Activated B cell treated with CpG ODN at 0.5 μM for 24 hours (primary cell): ENCODE measurements at regions not wholly inside any gene's neighbourhood (a gene's known extent, or its start where the extent isn't known, plus 50 kb on each side); places are given as distances from the start of the nearest gene placed in this dataset.
"Not testable (repeated sequence)": the region's sequence is repeated elsewhere in the genome, so short reads cannot be mapped to it uniquely, and the experiment has no call there.

Experiments used
- ATAC-seq: fragments of 200-7000 bp; cut with Tn5 transposase; one replicate; pipeline ENCODE4 v1.10.0; 2021; ENCODE audit warnings: low read depth, mild to moderate bottlenecking, moderate library complexity
- CTCF ChIA-PET: fragments of 350-600 bp; sonication (Branson Sonifier 250); formaldehyde crosslinking; loops from one replicate; lab custom pipeline; 2021; ENCODE audit warnings: antibody characterized with exemption; lab: Charles Lee
- POLR2A ChIA-PET: fragments of 350-600 bp; sonication (Branson Sonifier 250); formaldehyde crosslinking; loops from one replicate; lab custom pipeline; 2021; ENCODE audit warnings: antibody characterized with exemption; lab: Charles Lee
- DNase-seq: peaks from one replicate; pipeline ENCODE4 v3.0.0; 2022
- H3K27ac Mint-ChIP-seq: one replicate; pipeline ENCODE4 v1.8.0; 2020; ENCODE audit warnings: mixed read lengths
- H3K27me3 Mint-ChIP-seq: one replicate; pipeline ENCODE4 v1.8.0; 2021; ENCODE audit warnings: mixed read lengths
- H3K36me3 Mint-ChIP-seq: one replicate; pipeline ENCODE4 v1.8.0; 2021; ENCODE audit warnings: low read depth, mixed read lengths
- H3K4me1 Mint-ChIP-seq: one replicate; pipeline ENCODE4 v1.8.0; 2021; ENCODE audit warnings: mixed read lengths
- H3K4me3 Mint-ChIP-seq: one replicate; pipeline ENCODE4 v1.8.0; 2020; ENCODE audit warnings: mild to moderate bottlenecking, mixed read lengths
- H3K9me3 Mint-ChIP-seq: one replicate; pipeline ENCODE4 v1.8.0; 2020; ENCODE audit warnings: mixed read lengths
- intact Hi-C: fragments of 100-400 bp; cut with micrococcal nuclease; formaldehyde crosslinking; loops from one replicate; pipeline ENCODE4 v1.15.1; 2024
- TF ChIP-seq, protein P1 (sequence below): fragments of 200-600 bp; IDR thresholded peaks from one replicate; pipeline ENCODE4 v1.8.0; 2022; ENCODE audit warnings: antibody characterized with exemption, mild to moderate bottlenecking

DNA sequence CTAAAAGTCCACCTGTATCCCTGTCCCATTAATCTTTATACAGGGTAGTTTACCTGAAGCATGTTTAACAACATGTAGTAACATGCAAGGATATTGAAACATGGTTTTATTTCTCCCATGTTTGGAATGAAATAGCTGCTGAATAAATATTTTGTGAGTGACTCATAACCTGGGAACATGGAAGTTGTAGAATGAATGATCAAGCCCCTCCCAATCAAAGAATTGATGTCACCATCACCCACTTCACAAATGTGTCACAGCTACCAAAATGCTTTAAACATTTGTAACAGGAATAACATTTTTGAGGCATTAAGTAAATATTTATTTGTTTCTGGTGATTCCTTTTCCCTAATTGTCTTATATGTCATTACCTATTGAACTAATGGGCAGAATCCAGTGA is 58.9 kb upstream of the TNFAIP3 start:
- POLR2A ChIA-PET = interaction anchor here (0.7 to 6.2 kb wide), 3 partner anchors 8 to 594 kb away, joined by 5 to 80 read pairs (median 7); partner anchors contain the start of gene TNFAIP3
- H3K27ac Mint-ChIP-seq = no peak overlapping the region

DNA sequence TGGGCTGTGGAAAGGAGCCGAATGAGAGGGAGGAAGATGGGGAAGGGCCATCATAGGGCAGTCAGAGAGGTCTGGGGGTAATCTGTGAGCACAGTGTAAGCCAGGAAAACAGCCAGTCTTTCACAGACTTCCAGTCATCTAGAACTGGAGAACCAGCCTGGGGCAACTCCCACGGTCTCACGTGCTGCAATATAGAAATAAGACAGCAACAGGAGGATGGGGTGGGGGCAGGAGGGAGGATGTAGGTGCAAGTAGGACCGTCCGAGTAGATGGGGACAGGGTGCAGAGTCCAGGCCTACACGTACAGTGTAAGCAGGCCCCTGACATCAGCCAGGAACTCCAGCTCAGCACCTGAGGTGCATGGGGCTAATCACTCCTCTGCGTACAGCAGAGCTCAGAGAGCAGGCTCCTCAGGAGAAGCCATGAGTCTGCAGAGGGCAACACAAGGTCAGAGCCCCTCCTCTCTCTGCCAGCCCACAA is 58.2 kb upstream of the TNFAIP3 start:
- POLR2A ChIA-PET = interaction anchor here (0.9 to 6.2 kb wide), 4 partner anchors 9 to 101 kb away, joined by 3 to 80 read pairs (median 4); partner anchors contain the start of gene TNFAIP3
- Mint-ChIP-seq H3K27me3 (no peaks in the 10 kb centered on the region), H3K4me3 (no peak overlapping the region), H3K27ac (no peak overlapping the region), H3K9me3 (no peaks in the 10 kb centered on the region), H3K36me3 (no peaks in the 10 kb centered on the region), H3K4me1 (peaks cover 34% of the 10 kb centered on the region)
- CTCF ChIA-PET = interaction anchor here (1.6 to 2.0 kb wide), 2 partner anchors 10 to 58 kb away, joined by 3 to 8 read pairs; partner anchors contain the start of gene TNFAIP3
- ATAC-seq (no peak), DNase-seq (no peak)
- intact Hi-C loops = loop anchor here (1.0 kb wide), 1 partner anchor 17 kb away; no protein-coding TSS in a partner anchor
- TF ChIP-seq, protein P1, sequence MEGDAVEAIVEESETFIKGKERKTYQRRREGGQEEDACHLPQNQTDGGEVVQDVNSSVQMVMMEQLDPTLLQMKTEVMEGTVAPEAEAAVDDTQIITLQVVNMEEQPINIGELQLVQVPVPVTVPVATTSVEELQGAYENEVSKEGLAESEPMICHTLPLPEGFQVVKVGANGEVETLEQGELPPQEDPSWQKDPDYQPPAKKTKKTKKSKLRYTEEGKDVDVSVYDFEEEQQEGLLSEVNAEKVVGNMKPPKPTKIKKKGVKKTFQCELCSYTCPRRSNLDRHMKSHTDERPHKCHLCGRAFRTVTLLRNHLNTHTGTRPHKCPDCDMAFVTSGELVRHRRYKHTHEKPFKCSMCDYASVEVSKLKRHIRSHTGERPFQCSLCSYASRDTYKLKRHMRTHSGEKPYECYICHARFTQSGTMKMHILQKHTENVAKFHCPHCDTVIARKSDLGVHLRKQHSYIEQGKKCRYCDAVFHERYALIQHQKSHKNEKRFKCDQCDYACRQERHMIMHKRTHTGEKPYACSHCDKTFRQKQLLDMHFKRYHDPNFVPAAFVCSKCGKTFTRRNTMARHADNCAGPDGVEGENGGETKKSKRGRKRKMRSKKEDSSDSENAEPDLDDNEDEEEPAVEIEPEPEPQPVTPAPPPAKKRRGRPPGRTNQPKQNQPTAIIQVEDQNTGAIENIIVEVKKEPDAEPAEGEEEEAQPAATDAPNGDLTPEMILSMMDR = no peak

More for the DNA sequence above, 58.9 kb upstream of the TNFAIP3 start:
- no peaks in the 10 kb centered on the region for H3K27me3 Mint-ChIP-seq
- CTCF ChIA-PET = interaction anchor here (1.6 to 2.0 kb wide), 2 partner anchors 9 to 59 kb away, joined by 3 to 8 read pairs; partner anchors contain the start of gene TNFAIP3
- intact Hi-C loops = loop anchor here (1.0 kb wide), 1 partner anchor 16 kb away; no protein-coding TSS in a partner anchor
- TF ChIP-seq, protein P1 = no peak
- no peaks in the 10 kb centered on the region for H3K9me3 Mint-ChIP-seq
- ATAC-seq (no peak), DNase-seq (no peak)
- peaks cover 30% of the 10 kb centered on the region for H3K4me1 Mint-ChIP-seq
- H3K4me3 Mint-ChIP-seq = no peak overlapping the region
- no peaks in the 10 kb centered on the region for H3K36me3 Mint-ChIP-seq

DNA sequence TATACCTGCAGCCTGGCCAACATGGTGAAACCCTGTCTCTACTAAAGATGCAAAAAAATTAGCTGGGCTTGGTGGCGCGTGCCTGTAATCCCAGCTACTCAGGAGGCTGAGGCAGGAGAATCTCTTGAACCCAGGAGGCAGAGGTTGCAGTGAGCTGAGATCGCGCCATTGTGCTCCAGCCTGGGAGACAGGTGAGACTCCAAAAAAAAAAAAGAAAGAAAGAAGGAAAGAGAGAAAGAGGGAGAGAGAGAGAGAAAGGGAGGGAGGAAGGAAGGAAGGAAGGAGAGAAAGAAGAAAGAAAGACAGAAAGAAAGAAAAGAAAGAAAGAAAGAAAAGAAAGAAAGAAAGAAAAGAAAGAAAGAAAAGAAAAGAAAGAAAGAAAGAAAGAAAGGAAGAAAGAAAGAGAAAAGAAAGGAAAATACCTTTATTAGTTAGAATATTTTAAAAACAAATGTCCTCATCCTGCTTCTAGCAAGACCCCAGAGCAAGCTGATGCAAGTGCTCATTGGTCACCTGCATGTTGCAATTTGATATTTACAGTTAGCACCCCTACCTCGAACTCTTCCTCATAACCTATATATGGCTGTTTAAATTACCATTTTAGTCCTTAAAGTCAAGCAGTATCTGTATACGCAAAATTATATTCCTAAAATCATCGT is 57.0 kb upstream of the TNFAIP3 start:
- not testable (repeated sequence) for DNase-seq, H3K36me3 Mint-ChIP-seq, H3K27me3 Mint-ChIP-seq, H3K9me3 Mint-ChIP-seq, ATAC-seq, H3K4me3 Mint-ChIP-seq
- POLR2A ChIA-PET = interaction anchor here (0.9 to 6.2 kb wide), 8 partner anchors 10 to 102 kb away, joined by 3 to 80 read pairs (median 8); partner anchors contain the start of gene TNFAIP3
- intact Hi-C loops = loop anchor here (2.0 to 5.0 kb wide), 3 partner anchors 15 to 117 kb away; no protein-coding TSS in a partner anchor
- Mint-ChIP-seq H3K27ac (peak overlapping the region; percentile 20), H3K4me1 (peaks cover 34% of the 10 kb centered on the region)
- CTCF ChIA-PET = interaction anchor here (1.1 to 1.4 kb wide), 2 partner anchors 11 to 57 kb away, joined by 6 to 7 read pairs; partner anchors contain the start of gene TNFAIP3

DNA sequence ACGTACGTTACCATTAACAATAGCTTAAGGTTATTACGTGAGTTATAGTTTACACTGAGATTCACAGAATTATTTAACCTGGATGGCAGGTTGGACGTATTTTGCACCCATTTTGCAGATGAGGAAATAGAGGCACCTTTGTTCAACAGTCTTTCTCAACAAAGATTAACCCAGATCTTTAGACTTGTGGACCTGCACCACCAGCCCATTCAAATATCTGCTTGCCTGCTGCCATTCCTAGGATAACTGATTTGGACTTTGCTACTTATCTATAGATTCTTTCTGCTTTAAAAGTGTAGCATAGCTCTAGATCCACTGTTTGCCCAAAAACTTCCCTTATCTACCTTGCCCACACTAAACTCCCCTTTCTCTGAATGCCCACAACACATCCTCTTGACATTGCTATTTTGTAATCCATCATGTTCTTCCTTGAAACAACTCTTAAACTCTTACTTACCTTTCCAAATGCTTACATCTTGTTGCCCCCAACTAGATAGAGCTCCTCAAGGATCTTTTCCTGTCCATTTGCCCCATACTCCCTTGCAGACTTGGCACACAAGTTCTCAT is 56.4 kb upstream of the TNFAIP3 start:
- ChIA-PET POLR2A (interaction anchor here (0.6 to 6.2 kb wide), 12 partner anchors 9 to 988 kb away, joined by 3 to 80 read pairs (median 8); partner anchors contain the start of genes PEX7 and TNFAIP3), CTCF (interaction anchor here (1.1 to 1.5 kb wide), 4 partner anchors 11 to 56 kb away, joined by 5 to 7 read pairs (median 6); partner anchors contain the start of gene TNFAIP3)
- H3K27ac Mint-ChIP-seq = peak overlapping the region; percentile 95
- H3K4me3 Mint-ChIP-seq = peak overlapping the region; percentile 69
- H3K27me3 Mint-ChIP-seq = no peaks in the 10 kb centered on the region
- no peaks in the 10 kb centered on the region for H3K36me3 Mint-ChIP-seq
- peaks cover 35% of the 10 kb centered on the region for H3K4me1 Mint-ChIP-seq
- ATAC-seq (no peak), DNase-seq (no peak)
- TF ChIP-seq, protein P1 = no peak
- H3K9me3 Mint-ChIP-seq = no peaks in the 10 kb centered on the region
- intact Hi-C loops = loop anchor here (1.0 to 5.0 kb wide), 7 partner anchors 9 to 117 kb away; no protein-coding TSS in a partner anchor
